CD4-positive, alpha-beta memory T cell (primary cell): ENCODE measurements at regions not wholly inside any gene's neighbourhood (a gene's known extent, or its start where the extent isn't known, plus 50 kb on each side); places are given as distances from the start of the nearest gene placed in this dataset.

Source experiments
- CTCF ChIA-PET: fragments of 350-600 bp; sonication (Branson Sonifier 250); formaldehyde crosslinking; loops from one replicate; lab custom pipeline; 2021; ENCODE audit warnings: inconsistent platforms; ENCODE audit not compliant: partially characterized antibody; lab: Charles Lee
- POLR2A ChIA-PET: fragments of 350-600 bp; sonication (Branson Sonifier 250); formaldehyde crosslinking; loops from one replicate; lab custom pipeline; 2021; ENCODE audit not compliant: partially characterized antibody; lab: Charles Lee
- DNase-seq, 5 donors: peaks; one replicate each; pipeline versions ENCODE4 v3.0.0 to v3.0.0-alpha.2; 2020 to 2022; ENCODE audit warnings: mixed read lengths in 1 of 5
- H3K27ac ChIP-seq: one replicate; pipeline ENCODE4 v1.7.0; 2013; ENCODE audit warnings: low read depth, low read length
- H3K27me3 ChIP-seq: 2 replicates; pipeline ENCODE4 v1.7.0; 2013; ENCODE audit warnings: mild to moderate bottlenecking, low read length, moderate library complexity; ENCODE audit not compliant: insufficient read depth
- H3K36me3 ChIP-seq: 2 replicates; pipeline ENCODE4 v1.7.0; 2013; ENCODE audit warnings: mild to moderate bottlenecking, low read length, moderate library complexity; ENCODE audit not compliant: insufficient read depth
- H3K4me1 ChIP-seq: 2 replicates; pipeline ENCODE4 v1.7.0; 2013; ENCODE audit warnings: mild to moderate bottlenecking, low read length, moderate library complexity; ENCODE audit not compliant: insufficient read depth
- H3K4me3 ChIP-seq, 2 donors: one replicate each; pipeline ENCODE4 v1.7.0; 2013; ENCODE audit warnings: low read length in 2 of 2, mild to moderate bottlenecking in 1 of 2
- H3K9me3 ChIP-seq, 2 donors: one replicate each; pipeline ENCODE4 v1.7.0; 2013; ENCODE audit warnings: low read length in 2 of 2, control low read depth in 1 of 2; ENCODE audit not compliant: control insufficient read depth in 1 of 2
- H3K27ac Mint-ChIP-seq, 7 donors: one replicate each; pipeline ENCODE4 v1.8.0; 2020 to 2021; ENCODE audit warnings: mixed read lengths in 7 of 7, mild to moderate bottlenecking in 6 of 7, inconsistent platforms in 3 of 7, moderate library complexity in 3 of 7
- H3K27me3 Mint-ChIP-seq, 2 donors: one replicate each; pipeline ENCODE4 v1.8.0; 2020 to 2021; ENCODE audit warnings: mixed read lengths in 2 of 2
- H3K36me3 Mint-ChIP-seq, 2 donors: one replicate each; pipeline ENCODE4 v1.8.0; 2020 to 2021; ENCODE audit warnings: mixed read lengths in 2 of 2, inconsistent platforms in 1 of 2, mild to moderate bottlenecking in 1 of 2
- H3K4me1 Mint-ChIP-seq, 4 donors: one replicate each; pipeline ENCODE4 v1.8.0; 2020 to 2021; ENCODE audit warnings: mixed read lengths in 4 of 4, mild to moderate bottlenecking in 1 of 4
- H3K4me3 Mint-ChIP-seq, 8 donors: one replicate each; pipeline ENCODE4 v1.8.0; 2020 to 2021; ENCODE audit warnings: mixed read lengths in 8 of 8, mild to moderate bottlenecking in 7 of 8, moderate library complexity in 6 of 8, inconsistent platforms in 3 of 8
- H3K9me3 Mint-ChIP-seq, 8 donors: one replicate each; pipeline ENCODE4 v1.8.0; 2020 to 2021; ENCODE audit warnings: mixed read lengths in 8 of 8, mild to moderate bottlenecking in 5 of 8, inconsistent platforms in 3 of 8, moderate library complexity in 1 of 8
- intact Hi-C: fragments of 100-400 bp; cut with micrococcal nuclease; formaldehyde crosslinking; loops from one replicate; pipeline ENCODE4 v1.15.1; 2023

DNA sequence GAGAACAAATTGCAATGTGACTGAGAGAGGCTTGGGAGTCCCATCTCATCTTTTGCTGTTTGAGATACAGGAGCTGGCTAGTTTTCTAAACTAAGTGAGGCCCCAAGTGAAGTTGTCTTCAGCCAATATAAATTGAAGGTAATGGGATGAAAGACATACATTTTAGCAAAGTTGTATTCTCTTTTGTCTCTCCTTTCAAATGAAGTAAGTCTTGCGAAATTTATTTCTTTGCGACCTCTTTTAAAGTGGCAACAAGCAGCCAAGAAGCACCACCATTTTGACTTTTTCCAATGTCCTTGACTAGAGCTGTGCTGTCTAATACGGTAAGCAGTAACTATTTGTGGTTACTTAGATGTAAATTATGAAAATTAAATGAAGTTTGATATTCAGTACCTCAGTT is 385.7 kb downstream of the USP25 start:
- H3K36me3 Mint-ChIP-seq: no peaks in the 10 kb centered on the region
- Histone ChIP-seq H3K4me1 (no peaks in the 10 kb centered on the region), H3K9me3 (no peaks in the 10 kb centered on the region), H3K36me3 (no peaks in the 10 kb centered on the region), H3K4me3 (no peak overlapping the region), H3K27me3 (no peaks in the 10 kb centered on the region), H3K27ac (no peak overlapping the region)
- no peak for DNase-seq
- no peak overlapping the region for H3K4me3 Mint-ChIP-seq
- ChIA-PET CTCF (no interaction called here), POLR2A (no interaction called here)
- peaks cover 0 to 7% (median 3%) of the 10 kb centered on the region in 8 donors for H3K9me3 Mint-ChIP-seq
- H3K4me1 Mint-ChIP-seq: no peaks in the 10 kb centered on the region
- H3K27ac Mint-ChIP-seq: no peak overlapping the region
- no peaks in the 10 kb centered on the region for H3K27me3 Mint-ChIP-seq
- intact Hi-C loops: no loop called here

DNA sequence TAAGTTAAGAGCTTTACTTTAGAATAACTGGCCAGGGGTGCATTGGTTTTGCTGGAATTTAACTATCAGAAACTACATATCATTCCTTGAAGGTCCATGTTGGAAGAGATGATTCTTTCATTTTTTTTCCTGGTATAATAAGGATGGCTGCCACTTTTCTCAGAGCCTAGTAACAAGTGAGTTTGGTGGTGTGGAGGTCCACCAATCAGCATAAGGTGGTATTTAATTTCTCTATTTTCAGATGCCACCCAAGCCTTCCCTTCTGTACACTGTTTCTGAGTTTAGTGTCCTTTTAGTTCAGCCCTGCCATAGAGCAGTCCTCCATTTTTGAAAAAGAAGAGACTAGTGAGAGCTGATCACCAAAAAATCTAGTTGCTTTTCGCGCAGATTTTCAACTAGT is 386.3 kb downstream of the USP25 start:
- DNase-seq: no peak
- peaks cover 0 to 7% (median 3%) of the 10 kb centered on the region in 8 donors for H3K9me3 Mint-ChIP-seq

DNA sequence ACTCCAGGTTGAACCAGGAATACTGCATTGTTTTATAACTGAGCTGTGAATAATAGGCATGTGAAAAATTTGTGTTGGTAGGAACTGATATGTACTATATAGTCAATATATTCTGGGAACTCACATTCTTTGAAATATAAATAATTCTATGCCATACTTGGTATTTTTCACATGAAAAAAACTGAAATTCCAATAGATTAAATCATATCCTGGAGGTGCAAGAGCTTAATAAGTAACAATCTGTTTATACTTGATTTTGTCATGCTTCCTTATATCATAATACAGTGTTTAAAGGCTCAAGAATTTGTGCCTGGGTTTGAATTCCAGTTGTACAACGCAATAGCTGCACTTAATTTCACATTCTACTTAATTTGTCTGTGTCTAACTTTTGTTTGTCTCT is 387.0 kb downstream of the USP25 start:
- ChIA-PET POLR2A (no interaction called here), CTCF (no interaction called here)
- H3K27ac ChIP-seq: no peak overlapping the region
- no peak for DNase-seq
- no peak overlapping the region for H3K4me3 ChIP-seq
- H3K4me1 ChIP-seq: no peaks in the 10 kb centered on the region
- no peaks in the 10 kb centered on the region for H3K36me3 ChIP-seq
- no peak overlapping the region for H3K4me3 Mint-ChIP-seq
- H3K27me3 ChIP-seq: no peaks in the 10 kb centered on the region
- H3K4me1 Mint-ChIP-seq: no peaks in the 10 kb centered on the region
- no peaks in the 10 kb centered on the region for H3K9me3 ChIP-seq
- H3K27ac Mint-ChIP-seq: no peak overlapping the region
- H3K27me3 Mint-ChIP-seq: no peaks in the 10 kb centered on the region
- no peaks in the 10 kb centered on the region for H3K36me3 Mint-ChIP-seq
- intact Hi-C loops: no loop called here
- H3K9me3 Mint-ChIP-seq: peaks cover 0 to 7% (median 3%) of the 10 kb centered on the region in 8 donors

More for the DNA sequence above, 386.3 kb downstream of the USP25 start:
- Histone ChIP-seq H3K27me3 (no peaks in the 10 kb centered on the region), H3K4me3 (no peak overlapping the region), H3K9me3 (no peaks in the 10 kb centered on the region), H3K36me3 (no peaks in the 10 kb centered on the region), H3K4me1 (no peaks in the 10 kb centered on the region), H3K27ac (no peak overlapping the region)
- ChIA-PET CTCF (no interaction called here), POLR2A (no interaction called here)
- H3K4me1 Mint-ChIP-seq: no peaks in the 10 kb centered on the region
- H3K36me3 Mint-ChIP-seq: no peaks in the 10 kb centered on the region
- H3K4me3 Mint-ChIP-seq: no peak overlapping the region
- intact Hi-C loops: no loop called here
- H3K27ac Mint-ChIP-seq: no peak overlapping the region
- H3K27me3 Mint-ChIP-seq: no peaks in the 10 kb centered on the region

DNA sequence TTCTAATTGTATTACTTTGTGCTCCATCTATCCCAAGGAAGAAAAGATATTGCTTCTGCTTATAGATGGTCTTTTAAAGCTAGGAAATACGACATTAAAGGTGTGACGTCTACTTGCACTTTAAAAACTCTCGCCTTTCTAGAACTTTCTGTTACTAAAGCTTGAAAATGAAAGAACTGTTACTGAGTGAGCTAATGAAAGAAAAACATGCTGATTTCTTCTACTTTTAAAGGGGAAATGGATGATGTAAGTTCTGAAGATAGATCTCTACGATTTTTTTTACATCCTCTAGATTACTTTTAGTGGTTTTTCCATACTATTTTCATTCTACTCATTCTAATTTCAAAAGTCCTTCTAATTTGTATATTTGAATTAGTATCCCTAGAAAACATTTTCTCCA is 387.5 kb downstream of the USP25 start:
- H3K27ac ChIP-seq: no peak overlapping the region
- ChIA-PET CTCF (no interaction called here), POLR2A (no interaction called here)
- H3K36me3 ChIP-seq: no peaks in the 10 kb centered on the region
- no peaks in the 10 kb centered on the region for H3K27me3 ChIP-seq
- H3K27me3 Mint-ChIP-seq: no peaks in the 10 kb centered on the region
- H3K27ac Mint-ChIP-seq: no peak overlapping the region
- no peak for DNase-seq
- no peaks in the 10 kb centered on the region for H3K9me3 ChIP-seq
- H3K36me3 Mint-ChIP-seq: no peaks in the 10 kb centered on the region
- H3K4me1 ChIP-seq: no peaks in the 10 kb centered on the region
- peaks cover 0 to 7% (median 3%) of the 10 kb centered on the region in 8 donors for H3K9me3 Mint-ChIP-seq
- H3K4me3 Mint-ChIP-seq: no peak overlapping the region
- intact Hi-C loops: no loop called here
- H3K4me1 Mint-ChIP-seq: no peaks in the 10 kb centered on the region
- H3K4me3 ChIP-seq: no peak overlapping the region

DNA sequence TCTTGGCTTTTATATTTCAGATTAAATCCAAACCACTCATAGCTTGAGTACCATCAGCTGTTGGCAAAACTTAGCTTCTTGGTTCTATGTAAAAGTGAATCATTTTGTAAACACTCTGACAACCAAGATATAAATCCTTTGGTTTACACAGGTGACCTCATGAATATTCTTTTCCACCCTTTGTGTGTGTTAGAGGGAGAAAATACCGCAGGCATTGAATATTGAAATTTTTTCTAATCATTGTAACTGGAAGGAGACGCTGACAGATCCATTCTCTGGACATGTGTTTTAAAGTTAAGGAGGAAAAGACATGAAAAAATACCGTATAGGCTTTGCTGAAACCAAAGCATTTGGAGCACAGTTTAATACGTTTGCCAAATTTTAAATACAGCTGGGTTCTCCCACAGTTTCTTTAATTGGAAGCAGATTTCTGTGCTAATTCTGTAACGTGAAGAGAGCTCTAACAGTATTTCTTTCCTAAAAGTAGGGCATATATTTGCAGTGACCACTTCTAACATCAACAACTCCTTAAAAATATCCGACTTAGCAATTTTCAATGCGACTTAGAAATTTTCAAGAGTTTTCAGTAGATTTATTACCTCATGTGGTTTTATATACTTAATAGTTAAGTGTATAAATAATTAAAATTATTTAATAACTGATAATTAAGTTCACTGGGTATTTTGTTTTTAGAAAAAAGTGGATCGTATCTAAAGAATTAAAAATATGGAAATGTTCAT is 388.2 kb downstream of the USP25 start:
- Histone ChIP-seq H3K4me1 (no peaks in the 10 kb centered on the region), H3K27me3 (no peaks in the 10 kb centered on the region), H3K36me3 (no peaks in the 10 kb centered on the region), H3K9me3 (no peaks in the 10 kb centered on the region), H3K27ac (no peak overlapping the region), H3K4me3 (no peak overlapping the region)
- intact Hi-C loops: no loop called here
- CTCF ChIA-PET: no interaction called here
- DNase-seq: no peak
- POLR2A ChIA-PET: no interaction called here
- H3K9me3 Mint-ChIP-seq: peaks cover 0 to 7% (median 2%) of the 10 kb centered on the region in 8 donors
- no peaks in the 10 kb centered on the region for H3K36me3 Mint-ChIP-seq
- no peaks in the 10 kb centered on the region for H3K4me1 Mint-ChIP-seq
- H3K27me3 Mint-ChIP-seq: no peaks in the 10 kb centered on the region
- H3K4me3 Mint-ChIP-seq: no peak overlapping the region
- no peak overlapping the region for H3K27ac Mint-ChIP-seq

DNA sequence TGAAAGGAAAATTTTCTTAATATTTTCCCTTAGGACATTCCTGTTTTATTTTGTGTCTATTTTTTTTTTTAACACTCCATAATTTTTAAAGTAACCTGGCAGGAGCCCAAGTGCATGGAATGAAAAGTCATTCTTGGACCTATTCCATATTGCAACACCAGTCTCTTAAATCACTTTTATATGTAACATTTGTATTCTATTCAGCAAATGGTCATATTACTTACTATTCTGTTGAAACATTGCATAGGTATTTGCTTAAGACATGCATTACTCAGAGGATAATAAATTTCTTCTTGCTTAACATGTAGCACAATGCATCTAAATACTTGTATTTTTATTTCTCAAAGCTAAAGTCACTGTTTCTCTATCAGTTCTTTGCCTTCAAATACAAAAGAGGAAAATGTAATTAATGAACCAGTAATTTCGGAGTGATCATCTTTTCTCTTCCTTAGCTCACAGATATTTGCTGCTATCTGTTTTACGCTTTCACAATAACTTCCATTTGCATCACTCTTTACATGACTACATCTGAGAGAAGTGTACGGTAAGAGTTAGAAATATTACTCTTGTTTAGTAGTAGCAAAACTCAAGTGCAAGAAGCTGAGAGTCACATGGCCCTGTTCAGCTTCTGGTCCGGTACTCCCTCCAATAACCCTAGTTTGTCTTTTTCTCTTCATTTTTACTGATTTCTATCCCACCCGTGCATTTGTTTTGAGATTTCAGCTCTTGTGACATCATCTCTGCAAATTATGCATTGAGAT is 394.8 kb downstream of the USP25 start:
- Histone ChIP-seq H3K36me3 (no peaks in the 10 kb centered on the region), H3K4me3 (no peak overlapping the region), H3K4me1 (no peaks in the 10 kb centered on the region), H3K9me3 (no peaks in the 10 kb centered on the region), H3K27me3 (no peaks in the 10 kb centered on the region), H3K27ac (no peak overlapping the region)
- H3K27me3 Mint-ChIP-seq: no peaks in the 10 kb centered on the region
- peaks cover 0 to 7% (median 0%) of the 10 kb centered on the region in 8 donors for H3K9me3 Mint-ChIP-seq
- POLR2A ChIA-PET: no interaction called here
- intact Hi-C loops: no loop called here
- DNase-seq: no peak
- H3K27ac Mint-ChIP-seq: no peak overlapping the region
- H3K4me3 Mint-ChIP-seq: no peak overlapping the region
- CTCF ChIA-PET: no interaction called here
- no peaks in the 10 kb centered on the region for H3K36me3 Mint-ChIP-seq
- H3K4me1 Mint-ChIP-seq: no peaks in the 10 kb centered on the region

DNA sequence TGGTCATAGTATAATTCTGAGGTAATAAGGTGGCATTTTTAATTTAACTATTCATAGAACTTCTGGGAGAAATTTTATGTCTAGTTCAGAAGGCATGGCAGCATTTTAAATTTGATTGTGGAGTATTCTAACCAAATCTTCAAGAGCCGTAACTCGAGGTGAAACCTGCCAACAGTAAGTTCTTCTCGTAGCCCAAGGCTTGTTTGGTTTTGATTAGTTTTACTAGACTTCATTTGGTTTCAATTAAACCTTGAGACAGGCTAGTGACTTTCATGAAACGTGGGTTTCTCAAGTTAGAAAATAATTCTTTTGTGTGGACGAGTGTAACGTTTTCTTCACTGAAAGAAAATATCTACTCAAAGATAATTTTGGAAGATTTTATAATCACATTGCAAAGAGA is 395.5 kb downstream of the USP25 start:
- no peaks in the 10 kb centered on the region for H3K9me3 ChIP-seq
- H3K4me3 ChIP-seq: no peak overlapping the region
- no peaks in the 10 kb centered on the region for H3K27me3 ChIP-seq
- no peak overlapping the region for H3K27ac ChIP-seq
- no peaks in the 10 kb centered on the region for H3K4me1 ChIP-seq
- POLR2A ChIA-PET: no interaction called here
- Mint-ChIP-seq H3K4me3 (no peak overlapping the region), H3K4me1 (no peaks in the 10 kb centered on the region), H3K36me3 (no peaks in the 10 kb centered on the region), H3K9me3 (peaks cover 0 to 8% (median 2%) of the 10 kb centered on the region in 8 donors), H3K27me3 (no peaks in the 10 kb centered on the region), H3K27ac (no peak overlapping the region)
- H3K36me3 ChIP-seq: no peaks in the 10 kb centered on the region
- CTCF ChIA-PET: no interaction called here
- no peak for DNase-seq
- intact Hi-C loops: no loop called here
